Adrenal gland (tissue), 9 donors: ENCODE measurements at regions not wholly inside any gene's neighbourhood (a gene's known extent, or its start where the extent isn't known, plus 50 kb on each side); places are given as distances from the start of the nearest gene placed in this dataset.

Experiments
- DNase-seq, 7 donors: peaks; one replicate each; pipeline ENCODE4 v3.0.0-alpha.2; 2019 to 2020
- H3K27ac ChIP-seq, 5 donors: fragments of 200-600 bp; sonication (generic) in 4 of 5; 1 replicate in 3 of 5; 2 replicates in 2 of 5; pipeline versions ENCODE4 v1.5.1 to v1.8.0; 2016 to 2020; ENCODE audit warnings: mild to moderate bottlenecking in 1 of 5
- H3K27me3 ChIP-seq: fragments of 200-600 bp; 2 replicates; pipeline ENCODE4 v1.8.0; 2021
- H3K36me3 ChIP-seq, 2 donors: fragments of 200-600 bp; replicated peaks in 1 of 2; 1 replicate in 1 of 2; 2 replicates in 1 of 2; pipeline versions ENCODE4 v1.5.1 to v1.8.0; 2018 to 2022
- H3K4me1 ChIP-seq, 2 donors: fragments of 200-600 bp; replicated peaks in 1 of 2; 1 replicate in 1 of 2; 2 replicates in 1 of 2; pipeline versions ENCODE4 v1.5.1 to v1.8.0; 2018 to 2021
- H3K4me3 ChIP-seq, 4 donors: fragments of 200-600 bp; sonication (generic) in 3 of 4; one replicate each; pipeline ENCODE4 v1.5.1; 2016 to 2018
- H3K9me3 ChIP-seq, 3 donors: fragments of 200-600 bp; sonication (generic) in 1 of 3; replicated peaks in 1 of 3; 1 replicate in 2 of 3; 2 replicates in 1 of 3; pipeline versions ENCODE4 v1.5.1 to v1.8.0; 2016 to 2021
- CTCF ChIP-seq, 6 experiments: fragments of 450-650 bp in 4 of 6; fragments of 200-600 bp in 2 of 6; sonication (generic) in 1 of 6; IDR thresholded peaks; 1 replicate in 5 of 6; 2 replicates in 1 of 6; pipeline versions ENCODE4 v1.5.1 to v1.8.0; 2016 to 2021; ENCODE audit warnings: antibody characterized with exemption in 6 of 6, mild to moderate bottlenecking in 2 of 6, moderate library complexity in 1 of 6
- POLR2A ChIP-seq, 2 donors: fragments of 450-650 bp; IDR thresholded peaks; one replicate each; pipeline ENCODE4 v1.6.1; 2017; ENCODE audit warnings: antibody characterized with exemption in 2 of 2, mild to moderate bottlenecking in 2 of 2, moderate library complexity in 1 of 2
- WGBS, 4 donors: extraction: QIAGEN DNeasy Blood & Tissue Kit in 2 of 4; methylation state at CpG; one replicate each; pipeline versions ENCODE4 v1.1.5 to v1.1.7; 2013 to 2017; 5-methylcytosine and 5-hydroxymethylcytosine counted together
- intact Hi-C, 2 donors: fragments of 100-400 bp; cut with DNase I; formaldehyde crosslinking; loops; one replicate each; pipeline versions ENCODE4 v1.14.1 to v1.15.0; 2022 to 2023
- donor health status: healthy with polysubstance abuse.
- donor health status: Bipolar disorder and iron deficiency.
- donor health status: DM: yes; HTN: yes; CAD: no.
- donor health status: DM: no; HTN: no; CAD: no.
- donor health status: DM: no; HTN: no; CAD: no.

DNA sequence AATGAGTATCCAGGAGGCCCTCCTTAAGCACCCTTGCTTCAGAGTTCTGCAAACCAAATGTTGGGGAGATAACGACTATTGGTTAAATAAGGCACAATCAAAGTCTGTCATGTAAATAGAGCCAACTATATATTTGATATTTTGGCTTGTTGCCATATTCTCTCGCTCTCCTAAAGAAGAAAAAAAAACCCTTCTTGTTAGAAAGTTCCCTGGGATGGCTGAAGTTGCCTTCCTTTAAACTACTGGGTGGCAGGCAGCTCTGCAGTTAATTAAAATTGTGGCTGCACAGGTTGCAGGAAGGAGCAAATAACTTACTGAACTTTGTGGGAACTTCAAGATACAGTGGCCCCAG is 227.0 kb upstream of the ANKRD55 start:
- peaks cover 15 to 16% of the 10 kb centered on the region in 2 donors for H3K4me1 ChIP-seq
- H3K4me3 ChIP-seq = no peak overlapping the region
- 65 to 84% (median 76%) methylated on average over 2 of the region's 2 CpGs for whole genome bisulfite sequencing, 4 donors
- no peaks in the 10 kb centered on the region for H3K9me3 ChIP-seq
- H3K27ac ChIP-seq = no peak overlapping the region
- DNase-seq = no peak
- H3K36me3 ChIP-seq = no peaks in the 10 kb centered on the region
- intact Hi-C loops = no loop called here
- H3K27me3 ChIP-seq = no peaks in the 10 kb centered on the region
- no peak for TF ChIP-seq POLR2A (IDR thresholded peaks at IDR 0.05)
- no peak for TF ChIP-seq CTCF (IDR thresholded peaks at IDR 0.05)

- no peak for DNase-seq
- intact Hi-C loops = no loop called here
- no peaks in the 10 kb centered on the region for H3K9me3 ChIP-seq
- H3K4me1 ChIP-seq = peaks cover 15 to 16% of the 10 kb centered on the region in 2 donors
- TF ChIP-seq POLR2A (IDR thresholded peaks at IDR 0.05) = no peak
- no peak for TF ChIP-seq CTCF (IDR thresholded peaks at IDR 0.05)
- H3K27me3 ChIP-seq = no peaks in the 10 kb centered on the region
- no peaks in the 10 kb centered on the region for H3K36me3 ChIP-seq
- no peak overlapping the region for H3K4me3 ChIP-seq
- no peak overlapping the region for H3K27ac ChIP-seq
- WGBS, 4 donors = 81 to 90% (median 86%) methylated on average over 6 of the region's 6 CpGs
These were observed 226.5 kb upstream of the ANKRD55 start for GRCh38 chr5:56459394-56460194.

DNA sequence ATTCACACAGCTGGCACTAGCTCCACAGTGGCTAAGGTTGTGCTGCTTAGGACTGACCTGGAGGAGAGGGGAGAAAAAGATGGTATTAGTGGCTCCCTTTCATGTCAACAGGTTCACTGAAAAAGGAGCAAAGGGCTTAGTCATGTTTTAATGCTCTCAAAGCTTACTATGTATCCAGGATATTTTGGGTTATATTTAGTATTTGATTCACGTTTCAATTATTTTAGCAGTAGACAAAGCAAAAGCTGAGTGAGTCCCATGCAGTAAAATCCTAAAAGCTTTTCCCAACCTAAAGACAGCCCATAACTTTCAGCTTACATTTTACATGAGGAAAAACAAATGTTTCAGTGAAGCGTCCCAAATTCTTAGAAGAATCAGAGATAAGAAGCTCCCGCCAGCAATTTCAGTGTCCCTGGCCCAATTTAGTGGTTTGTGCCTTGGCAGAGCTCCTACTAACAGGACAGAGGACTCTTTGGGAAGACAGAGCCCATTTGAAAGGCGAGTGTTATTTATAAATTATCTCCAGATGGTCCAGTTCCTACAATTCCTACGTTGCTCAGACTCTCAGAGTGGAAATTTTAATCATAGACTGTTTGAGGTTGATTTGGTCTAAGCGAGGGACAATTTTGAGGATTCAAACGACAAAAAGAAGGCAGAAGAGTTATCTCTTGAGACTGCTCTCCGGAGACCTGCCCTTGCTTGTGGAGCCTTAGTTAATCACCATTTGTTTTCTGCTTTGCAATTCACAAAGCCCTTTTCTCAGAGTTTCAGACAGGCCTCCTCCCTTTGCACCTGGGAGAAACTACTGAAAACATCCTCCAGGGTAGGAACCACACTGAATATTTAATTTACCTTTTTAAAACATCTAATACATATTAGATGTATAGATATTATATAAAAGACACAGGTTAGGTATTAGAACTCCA is 225.0 kb upstream of the ANKRD55 start:
- no peaks in the 10 kb centered on the region for H3K9me3 ChIP-seq
- WGBS, 4 donors = 30 to 35% (median 32%) methylated on average over 8 of the region's 8 CpGs
- no peak for TF ChIP-seq POLR2A (IDR thresholded peaks at IDR 0.05)
- H3K4me1 ChIP-seq = peaks cover 15 to 16% of the 10 kb centered on the region in 2 donors
- no peak overlapping the region for H3K4me3 ChIP-seq
- H3K36me3 ChIP-seq = no peaks in the 10 kb centered on the region
- DNase-seq = peak; percentile 61 to 87 (median 72)
- intact Hi-C loops = no loop called here
- peak overlapping the region; percentile 40 to 70 (median 63) for H3K27ac ChIP-seq
- H3K27me3 ChIP-seq = no peaks in the 10 kb centered on the region

- Histone ChIP-seq H3K9me3 (no peaks in the 10 kb centered on the region), H3K27ac (no peak overlapping the region), H3K4me1 (peaks cover 15 to 16% of the 10 kb centered on the region in 2 donors), H3K4me3 (no peak overlapping the region), H3K27me3 (no peaks in the 10 kb centered on the region), H3K36me3 (no peaks in the 10 kb centered on the region)
- no peak for TF ChIP-seq CTCF (IDR thresholded peaks at IDR 0.05)
- no peak for TF ChIP-seq POLR2A (IDR thresholded peaks at IDR 0.05)
- 62 to 88% (median 68%) methylated on average over 3 to 4 of the region's 4 CpGs for WGBS, 4 donors
- intact Hi-C loops = no loop called here
- peak in 6 of 7 donors; percentile 32 to 60 (median 48) for DNase-seq
These were observed 222.9 kb upstream of the ANKRD55 start for GRCh38 chr5:56456002-56456401.
